ENCODE measurements at regions not wholly inside any gene's neighbourhood (a gene's known extent, or its start where the extent isn't known, plus 50 kb on each side); places are given as distances from the start of the nearest gene placed in this dataset.
A peak's percentile ranks its signal among the peaks of the same experiment; 100 is the strongest.

DNA sequence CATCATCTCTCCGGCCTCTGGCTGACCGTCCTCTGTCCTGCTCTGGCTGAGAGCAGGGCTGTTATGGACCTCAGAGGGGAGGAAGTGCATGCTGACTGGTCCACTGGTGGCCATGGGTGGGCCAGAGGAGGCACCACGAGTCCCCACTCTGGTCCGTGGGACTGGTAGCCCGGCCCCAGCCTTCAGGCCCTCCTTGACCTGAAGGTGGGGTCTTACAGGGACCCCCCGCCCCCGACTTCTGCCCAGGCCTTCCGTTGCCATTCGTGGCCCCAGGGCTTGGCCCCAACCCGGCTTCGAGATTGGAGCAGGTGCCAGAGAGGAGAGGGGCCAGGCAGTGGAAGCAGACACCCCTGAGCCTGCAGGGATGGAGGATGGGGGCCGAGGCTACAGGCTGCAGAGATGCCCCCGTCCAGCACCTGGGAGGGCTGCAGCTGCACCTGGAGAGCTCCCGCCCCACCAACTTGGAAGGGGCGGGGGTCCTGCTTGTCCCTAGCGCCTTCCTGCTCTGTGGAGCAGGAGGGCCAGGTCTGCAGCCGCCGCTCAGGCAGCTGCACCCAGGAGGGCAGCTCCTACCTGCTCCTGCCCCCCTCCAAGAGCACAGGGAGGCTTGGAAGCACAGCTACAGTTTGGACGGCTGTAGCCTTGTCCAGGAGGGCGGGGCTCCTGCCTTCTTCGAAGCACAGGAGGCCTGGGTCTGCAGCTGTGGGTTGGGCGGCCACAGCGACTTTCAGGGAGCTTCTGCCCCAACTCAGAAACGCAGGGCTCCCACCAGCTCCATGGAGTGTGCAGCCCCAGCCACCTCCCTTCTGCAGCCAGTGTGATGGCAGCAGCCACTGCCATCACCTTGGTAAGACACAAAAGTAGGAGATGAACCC lies 142.5 kb downstream of the KLF13 start:
- TF ChIP-seq, protein P1, sequence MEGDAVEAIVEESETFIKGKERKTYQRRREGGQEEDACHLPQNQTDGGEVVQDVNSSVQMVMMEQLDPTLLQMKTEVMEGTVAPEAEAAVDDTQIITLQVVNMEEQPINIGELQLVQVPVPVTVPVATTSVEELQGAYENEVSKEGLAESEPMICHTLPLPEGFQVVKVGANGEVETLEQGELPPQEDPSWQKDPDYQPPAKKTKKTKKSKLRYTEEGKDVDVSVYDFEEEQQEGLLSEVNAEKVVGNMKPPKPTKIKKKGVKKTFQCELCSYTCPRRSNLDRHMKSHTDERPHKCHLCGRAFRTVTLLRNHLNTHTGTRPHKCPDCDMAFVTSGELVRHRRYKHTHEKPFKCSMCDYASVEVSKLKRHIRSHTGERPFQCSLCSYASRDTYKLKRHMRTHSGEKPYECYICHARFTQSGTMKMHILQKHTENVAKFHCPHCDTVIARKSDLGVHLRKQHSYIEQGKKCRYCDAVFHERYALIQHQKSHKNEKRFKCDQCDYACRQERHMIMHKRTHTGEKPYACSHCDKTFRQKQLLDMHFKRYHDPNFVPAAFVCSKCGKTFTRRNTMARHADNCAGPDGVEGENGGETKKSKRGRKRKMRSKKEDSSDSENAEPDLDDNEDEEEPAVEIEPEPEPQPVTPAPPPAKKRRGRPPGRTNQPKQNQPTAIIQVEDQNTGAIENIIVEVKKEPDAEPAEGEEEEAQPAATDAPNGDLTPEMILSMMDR (IDR thresholded peaks at IDR 0.05; ENCODE audit: borderline replicate concordance, control extremely low read depth, extremely low read depth, insufficient read depth, missing control alignments): no peak
- in situ Hi-C loops (cut with MboI; ENCODE audit: low sequenced_read_pairs, unreplicated experiment): no loop called here
- no peak for DNase-seq (ENCODE audit: low spot score)

DNA sequence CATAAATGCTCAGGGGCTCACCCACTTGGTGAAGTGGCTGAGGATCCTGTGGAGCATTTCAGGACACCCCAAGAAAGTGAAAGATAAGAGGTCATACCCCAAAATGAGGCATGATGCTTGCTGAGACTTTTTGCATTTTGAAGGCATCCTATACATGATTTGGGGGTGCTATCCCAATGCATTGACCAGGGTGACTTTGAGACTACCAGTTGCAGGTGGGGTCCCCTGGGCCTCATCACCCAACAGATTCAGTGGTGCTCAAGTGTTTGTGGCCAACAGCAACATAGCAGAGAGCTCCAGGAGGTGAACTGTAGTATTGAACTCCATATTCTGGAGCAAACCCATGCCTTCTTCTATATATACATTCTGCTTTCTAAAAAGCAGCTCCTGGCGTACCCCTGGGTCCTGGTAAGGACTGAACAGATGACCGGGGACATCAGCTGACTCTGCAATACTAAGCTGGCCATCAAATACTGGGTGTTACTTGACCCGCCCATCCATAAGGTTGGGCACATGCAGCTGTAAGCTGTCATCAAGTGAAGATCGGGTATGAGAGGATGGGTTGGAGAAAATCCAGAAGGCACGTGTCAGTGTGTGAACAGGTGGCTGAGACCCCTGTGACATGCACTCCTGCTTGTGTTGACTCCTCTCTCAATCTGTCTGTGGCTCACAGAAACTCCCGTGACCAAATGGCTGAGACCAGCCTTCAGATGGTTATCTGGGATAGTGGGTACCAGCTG lies 143.3 kb downstream of the KLF13 start:
- in situ Hi-C loops (cut with MboI; ENCODE audit: low sequenced_read_pairs, unreplicated experiment): no loop called here
- TF ChIP-seq, protein P1 (IDR thresholded peaks at IDR 0.05; ENCODE audit: borderline replicate concordance, control extremely low read depth, extremely low read depth, insufficient read depth, missing control alignments): no peak
- no peak for DNase-seq (ENCODE audit: low spot score)

DNA sequence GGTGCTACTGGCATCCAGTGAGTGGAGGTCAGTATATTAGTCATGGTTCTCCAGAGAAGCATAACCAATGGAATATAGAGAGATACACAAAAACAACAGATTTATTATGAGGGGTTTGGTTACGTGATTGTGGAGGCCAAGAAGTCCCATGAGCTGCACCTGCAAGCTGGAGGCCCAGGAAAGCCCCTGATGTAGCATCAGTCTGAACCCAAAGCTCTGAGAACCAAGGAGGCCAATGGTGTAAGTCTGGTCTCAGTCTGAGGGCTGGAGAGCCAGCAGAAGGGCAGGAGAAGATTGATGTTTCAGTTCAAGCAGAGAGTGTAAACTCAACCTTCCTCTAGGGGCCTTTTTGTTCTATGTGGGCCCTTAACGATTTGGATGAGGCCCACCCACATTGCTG lies 144.1 kb downstream of the KLF13 start:
- TF ChIP-seq, protein P1 (IDR thresholded peaks at IDR 0.05; ENCODE audit: borderline replicate concordance, control extremely low read depth, extremely low read depth, insufficient read depth, missing control alignments): no peak
- DNase-seq (ENCODE audit: low spot score): no peak
- in situ Hi-C loops (cut with MboI; ENCODE audit: low sequenced_read_pairs, unreplicated experiment): no loop called here

DNA sequence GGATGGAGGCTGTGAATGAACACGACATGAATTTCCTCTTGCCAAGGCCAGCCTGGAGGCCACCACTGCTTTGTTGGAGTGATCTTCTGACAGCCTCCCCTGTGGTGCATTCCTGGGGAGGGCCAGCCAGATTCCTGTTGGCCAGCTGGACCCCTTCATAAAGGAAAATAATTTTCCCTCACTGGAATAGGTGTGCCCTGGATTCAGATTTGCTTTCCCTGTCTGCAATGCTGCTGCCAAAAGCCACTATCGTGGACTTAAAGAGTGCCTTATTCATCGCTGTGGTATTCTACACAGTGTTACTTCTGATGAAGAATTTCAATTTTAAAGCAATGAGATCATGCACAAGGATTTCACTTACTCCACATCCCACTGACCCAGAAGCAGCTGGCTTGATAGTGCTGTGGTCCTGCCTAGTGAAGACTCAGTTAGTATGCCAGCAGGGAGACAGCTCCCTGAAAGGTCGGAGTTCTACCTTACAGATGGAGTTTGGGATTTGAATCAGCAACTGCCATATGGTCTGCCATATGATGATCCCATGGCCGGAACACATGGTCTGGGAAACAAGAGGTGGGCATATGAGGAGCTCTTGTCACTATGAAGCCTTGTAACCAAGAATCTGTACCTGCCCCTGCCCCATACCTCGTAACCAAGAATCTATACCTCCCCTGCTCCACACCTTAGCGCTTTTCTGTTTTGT lies 145.2 kb downstream of the KLF13 start:
- in situ Hi-C loops (cut with MboI; ENCODE audit: low sequenced_read_pairs, unreplicated experiment): no loop called here
- no peak for DNase-seq (ENCODE audit: low spot score)

DNA sequence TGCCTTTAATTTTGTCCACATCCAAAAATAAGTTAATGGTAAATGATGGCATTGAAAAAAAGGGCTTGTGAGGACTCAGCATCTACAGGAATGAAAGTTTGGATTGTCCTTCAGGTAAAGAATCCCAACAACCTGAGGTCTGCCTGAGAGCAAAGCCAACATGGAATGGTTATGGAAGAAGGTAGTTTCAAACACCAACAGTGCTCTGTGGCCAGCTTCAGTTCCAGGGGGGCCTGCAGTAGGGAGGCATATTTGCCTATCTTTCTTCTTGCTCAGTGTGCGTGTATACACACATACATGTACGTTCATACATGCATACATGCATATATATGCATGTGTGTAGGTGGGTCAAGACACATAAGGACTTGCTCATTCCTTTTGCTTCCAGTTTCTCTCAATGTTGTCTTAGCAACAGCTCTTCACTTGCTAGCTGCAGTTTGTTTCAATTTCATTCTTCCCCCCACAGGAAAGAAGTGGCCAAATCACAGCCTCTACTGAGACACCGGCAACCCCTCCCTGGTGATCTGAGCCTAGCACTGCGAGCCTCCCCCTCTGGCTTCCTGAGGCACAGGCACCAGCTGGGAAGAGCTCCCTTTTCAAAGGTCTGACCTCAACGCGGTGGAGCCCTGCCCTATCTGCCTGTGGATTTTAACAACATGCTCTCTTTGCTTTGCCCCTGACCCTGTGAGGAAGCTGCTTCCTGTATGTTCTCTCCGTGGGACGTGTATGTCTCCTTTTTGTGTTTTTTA lies 146.2 kb downstream of the KLF13 start:
- peak; percentile 84 for DNase-seq (ENCODE audit: low spot score)
- TF ChIP-seq, protein P1 (IDR thresholded peaks at IDR 0.05; ENCODE audit: borderline replicate concordance, control extremely low read depth, extremely low read depth, insufficient read depth, missing control alignments): no peak
- in situ Hi-C loops (cut with MboI; ENCODE audit: low sequenced_read_pairs, unreplicated experiment): no loop called here

More for the DNA sequence above, 145.2 kb downstream of the KLF13 start:
- TF ChIP-seq, protein P1 (IDR thresholded peaks at IDR 0.05; ENCODE audit: borderline replicate concordance, control extremely low read depth, extremely low read depth, insufficient read depth, missing control alignments): no peak

All from GM13976 (cell line).